ENCODE measurements at regions not wholly inside any gene's neighbourhood (a gene's known extent, or its start where the extent isn't known, plus 50 kb on each side); places are given as distances from the start of the nearest gene placed in this dataset.

DNA sequence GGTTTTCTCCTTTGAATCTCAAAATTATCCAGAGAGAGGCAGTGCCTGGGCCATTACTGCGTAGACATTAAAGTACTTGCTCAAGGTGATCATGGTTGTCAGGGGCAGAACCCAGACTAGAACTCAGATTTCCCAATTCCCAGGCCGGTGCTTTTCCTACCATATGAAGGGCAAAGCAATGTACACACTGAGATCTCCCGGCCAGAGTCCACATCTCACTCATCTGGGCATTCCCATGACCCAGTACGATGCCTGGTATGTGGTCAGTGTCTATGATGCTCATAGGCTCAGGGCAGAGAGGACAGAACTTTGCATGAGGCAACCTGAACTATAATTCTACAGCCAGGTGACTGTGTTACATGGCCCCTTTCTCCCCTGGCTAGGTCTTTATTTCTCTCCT is 531.4 kb downstream of the TDRD15 start:
- Histone ChIP-seq H3K27me3 (ENCODE audit: low read length) (no peaks in the 10 kb centered on the region), H3K9me2 (replicated peaks; ENCODE audit: insufficient read depth, low read length) (no peaks in the 10 kb centered on the region), H3K36me3 (ENCODE audit: low read length) (no peaks in the 10 kb centered on the region), H3K4me2 (ENCODE audit: low read depth, low read length, poor library complexity, severe bottlenecking) (no peak overlapping the region), H3K27ac (ENCODE audit: low read depth, low read length) (no peak overlapping the region), H3F3A (ENCODE audit: insufficient read depth) (no peaks in the 10 kb centered on the region), H4K20me1 (ENCODE audit: low read depth, low read length) (no peaks in the 10 kb centered on the region), H3K4me3 (ENCODE audit: insufficient read depth, low read length, poor library complexity, severe bottlenecking) (no peak overlapping the region), H3K9me3 (ENCODE audit: insufficient read depth, low read length) (no peaks in the 10 kb centered on the region), H2AFZ (ENCODE audit: low read depth, low read length, severe bottlenecking) (no peak overlapping the region), H3K79me2 (ENCODE audit: insufficient read depth, low read length) (no peaks in the 10 kb centered on the region), H3K9ac (ENCODE audit: low read length) (no peak overlapping the region)
- TF ChIP-seq, protein P1, sequence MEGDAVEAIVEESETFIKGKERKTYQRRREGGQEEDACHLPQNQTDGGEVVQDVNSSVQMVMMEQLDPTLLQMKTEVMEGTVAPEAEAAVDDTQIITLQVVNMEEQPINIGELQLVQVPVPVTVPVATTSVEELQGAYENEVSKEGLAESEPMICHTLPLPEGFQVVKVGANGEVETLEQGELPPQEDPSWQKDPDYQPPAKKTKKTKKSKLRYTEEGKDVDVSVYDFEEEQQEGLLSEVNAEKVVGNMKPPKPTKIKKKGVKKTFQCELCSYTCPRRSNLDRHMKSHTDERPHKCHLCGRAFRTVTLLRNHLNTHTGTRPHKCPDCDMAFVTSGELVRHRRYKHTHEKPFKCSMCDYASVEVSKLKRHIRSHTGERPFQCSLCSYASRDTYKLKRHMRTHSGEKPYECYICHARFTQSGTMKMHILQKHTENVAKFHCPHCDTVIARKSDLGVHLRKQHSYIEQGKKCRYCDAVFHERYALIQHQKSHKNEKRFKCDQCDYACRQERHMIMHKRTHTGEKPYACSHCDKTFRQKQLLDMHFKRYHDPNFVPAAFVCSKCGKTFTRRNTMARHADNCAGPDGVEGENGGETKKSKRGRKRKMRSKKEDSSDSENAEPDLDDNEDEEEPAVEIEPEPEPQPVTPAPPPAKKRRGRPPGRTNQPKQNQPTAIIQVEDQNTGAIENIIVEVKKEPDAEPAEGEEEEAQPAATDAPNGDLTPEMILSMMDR (IDR thresholded peaks at IDR 0.05; ENCODE audit: insufficient read depth, low read length, poor library complexity, severe bottlenecking), result no peak
- no peak for TF ChIP-seq EZH2phosphoT487 (conservative IDR thresholded peaks at IDR 0.05; ENCODE audit: low read length)

DNA sequence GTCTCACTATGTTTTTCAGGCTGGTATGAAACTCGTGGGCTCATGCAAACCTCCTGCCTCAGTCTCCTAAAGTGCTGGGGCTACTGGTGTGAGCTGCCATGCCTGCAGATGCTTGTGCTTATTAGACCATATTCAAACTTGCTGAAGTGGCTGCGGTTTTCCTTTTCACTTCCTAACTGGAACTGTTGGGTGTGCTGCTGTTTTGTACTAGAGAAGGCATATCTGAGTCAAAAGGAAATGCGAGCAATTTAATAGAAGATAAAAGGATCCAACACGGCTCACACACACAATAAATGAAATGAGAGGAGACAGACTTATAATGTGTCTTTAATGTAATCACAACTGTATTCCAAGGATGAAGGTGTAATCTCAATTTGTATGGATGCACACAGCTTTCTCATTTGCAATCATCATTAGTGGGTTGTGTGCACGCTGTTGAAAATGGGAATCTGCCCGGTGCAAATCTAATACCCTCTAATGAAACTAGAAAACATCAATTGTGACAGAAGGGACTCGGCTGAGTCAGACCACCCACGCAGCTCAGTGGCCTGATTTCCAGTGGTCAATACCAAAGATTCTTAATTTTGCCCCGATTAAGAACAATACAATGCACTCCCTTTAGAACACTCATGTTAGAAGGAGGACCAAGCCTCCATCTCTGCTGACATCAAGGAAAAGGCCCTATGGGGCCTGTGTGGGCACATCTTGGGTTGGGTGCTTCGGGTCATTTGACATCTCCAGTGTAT is 532.7 kb downstream of the TDRD15 start:
- no peak overlapping the region for H3K4me2 ChIP-seq (ENCODE audit: low read depth, low read length, poor library complexity, severe bottlenecking)
- H3K27ac ChIP-seq (ENCODE audit: low read depth, low read length), result no peak overlapping the region
- TF ChIP-seq EZH2phosphoT487 (conservative IDR thresholded peaks at IDR 0.05; ENCODE audit: low read length), result no peak
- TF ChIP-seq, protein P1 (IDR thresholded peaks at IDR 0.05; ENCODE audit: insufficient read depth, low read length, poor library complexity, severe bottlenecking), result no peak
- H2AFZ ChIP-seq (ENCODE audit: low read depth, low read length, severe bottlenecking), result no peak overlapping the region
- no peaks in the 10 kb centered on the region for H3K36me3 ChIP-seq (ENCODE audit: low read length)
- no peaks in the 10 kb centered on the region for H3K79me2 ChIP-seq (ENCODE audit: insufficient read depth, low read length)
- H3K4me3 ChIP-seq (ENCODE audit: insufficient read depth, low read length, poor library complexity, severe bottlenecking), result no peak overlapping the region
- no peaks in the 10 kb centered on the region for H3K27me3 ChIP-seq (ENCODE audit: low read length)
- H3K9ac ChIP-seq (ENCODE audit: low read length), result no peak overlapping the region
- no peaks in the 10 kb centered on the region for H3K9me2 ChIP-seq (replicated peaks; ENCODE audit: insufficient read depth, low read length)
- H3K9me3 ChIP-seq (ENCODE audit: insufficient read depth, low read length), result no peaks in the 10 kb centered on the region
- no peaks in the 10 kb centered on the region for H4K20me1 ChIP-seq (ENCODE audit: low read depth, low read length)
- no peaks in the 10 kb centered on the region for H3F3A ChIP-seq (ENCODE audit: insufficient read depth)

DNA sequence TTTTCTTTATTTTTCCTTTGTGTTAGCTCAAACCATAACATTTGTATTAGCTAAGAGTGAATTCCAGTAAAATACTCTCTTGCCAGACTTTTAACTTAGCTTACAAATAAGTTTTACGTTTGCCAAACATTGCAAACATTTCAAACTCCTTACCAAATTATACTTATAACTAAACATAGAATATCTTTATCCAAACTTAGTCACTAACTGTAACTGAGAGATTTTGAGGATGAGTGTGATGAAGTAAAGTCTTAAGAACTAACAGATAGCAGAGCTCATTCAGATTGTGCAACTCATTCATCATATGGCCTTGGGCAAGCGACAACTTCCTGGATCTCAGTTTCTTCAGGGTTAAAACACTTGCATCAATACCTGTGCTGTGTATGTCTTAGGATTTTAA is 533.7 kb downstream of the TDRD15 start:
- Histone ChIP-seq H2AFZ (ENCODE audit: low read depth, low read length, severe bottlenecking) (no peak overlapping the region), H3K9me3 (ENCODE audit: insufficient read depth, low read length) (no peaks in the 10 kb centered on the region), H4K20me1 (ENCODE audit: low read depth, low read length) (no peaks in the 10 kb centered on the region), H3K9ac (ENCODE audit: low read length) (no peak overlapping the region), H3K4me2 (ENCODE audit: low read depth, low read length, poor library complexity, severe bottlenecking) (no peak overlapping the region), H3K36me3 (ENCODE audit: low read length) (no peaks in the 10 kb centered on the region), H3K9me2 (replicated peaks; ENCODE audit: insufficient read depth, low read length) (no peaks in the 10 kb centered on the region), H3K4me3 (ENCODE audit: insufficient read depth, low read length, poor library complexity, severe bottlenecking) (no peak overlapping the region), H3K79me2 (ENCODE audit: insufficient read depth, low read length) (no peaks in the 10 kb centered on the region), H3F3A (ENCODE audit: insufficient read depth) (no peaks in the 10 kb centered on the region), H3K27me3 (ENCODE audit: low read length) (no peaks in the 10 kb centered on the region), H3K27ac (ENCODE audit: low read depth, low read length) (no peak overlapping the region)
- TF ChIP-seq, protein P1 (IDR thresholded peaks at IDR 0.05; ENCODE audit: insufficient read depth, low read length, poor library complexity, severe bottlenecking), result no peak
- TF ChIP-seq EZH2phosphoT487 (conservative IDR thresholded peaks at IDR 0.05; ENCODE audit: low read length), result no peak
